ENCODE measurements at regions not wholly inside any gene's neighbourhood (a gene's known extent, or its start where the extent isn't known, plus 50 kb on each side); places are given as distances from the start of the nearest gene placed in this dataset.

DNA sequence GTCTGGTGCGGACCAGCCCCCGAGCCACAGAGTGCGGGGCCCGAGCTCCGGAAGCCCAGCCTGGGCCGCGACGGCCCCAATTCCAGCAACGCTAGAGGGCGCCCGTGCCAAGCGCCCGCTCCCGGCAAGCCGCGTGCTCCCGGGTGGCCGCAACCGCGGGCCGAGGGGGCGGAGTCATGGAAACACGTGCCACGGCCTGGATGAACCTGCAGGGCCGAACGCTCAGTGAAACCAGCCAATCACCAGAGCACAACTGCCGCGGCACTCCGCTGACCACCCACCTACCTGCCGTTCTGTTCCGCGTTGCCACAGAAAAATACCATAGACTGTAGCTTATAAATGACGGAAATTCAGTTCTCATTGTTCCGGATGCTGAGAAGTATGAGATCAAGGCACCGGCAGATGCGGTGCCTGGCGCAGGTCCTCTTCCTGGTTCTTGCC, 85.7 kb upstream of the FOXC1 start:
- peak in 1 of 2 experiments; percentile 69 for DNase-seq (ENCODE audit: low spot score in 2 of 2, unreplicated experiment in 2 of 2)

DNA sequence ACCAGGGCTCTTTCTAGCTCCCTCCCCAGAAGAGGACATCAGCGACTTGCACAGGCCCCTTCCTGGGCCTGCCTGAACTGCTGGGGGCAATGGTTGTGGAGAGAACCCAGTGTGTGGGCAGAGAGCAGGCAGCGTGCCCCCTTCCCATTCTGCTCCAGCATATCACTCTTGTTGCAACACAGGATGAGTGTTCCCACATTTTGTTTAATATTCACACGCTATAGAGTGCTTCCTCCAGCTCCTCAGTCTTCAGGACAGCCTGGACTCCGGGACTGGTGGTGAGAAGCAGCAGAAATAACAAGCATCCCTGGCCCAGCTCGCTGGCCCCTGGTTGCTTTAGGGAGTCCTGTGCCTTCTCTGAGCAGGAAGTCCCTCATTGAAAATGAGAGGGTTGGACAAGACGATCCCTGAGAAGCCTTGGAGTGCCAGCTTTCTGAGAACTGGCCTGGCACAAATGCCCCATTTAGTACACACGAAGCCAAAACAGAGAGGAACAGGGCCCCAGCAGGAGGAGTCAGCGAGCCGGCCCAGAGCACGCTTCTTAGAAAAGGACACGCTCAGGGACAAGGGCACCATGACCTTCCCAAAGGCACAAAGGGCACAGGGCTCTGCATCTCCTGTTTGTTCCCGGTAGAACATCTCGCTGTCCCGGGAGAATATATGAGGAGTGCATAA, 84.2 kb upstream of the FOXC1 start:
- Mint-ChIP-seq H3K36me3 (no peaks in the 10 kb centered on the region), H3K4me3 (no peak overlapping the region), H3K27ac (no peak overlapping the region), H3K9me3 (no peaks in the 10 kb centered on the region), H3K27me3 (ENCODE audit: low read depth) (peaks cover 36% of the 10 kb centered on the region), H3K4me1 (peaks cover 15% of the 10 kb centered on the region)
- TF ChIP-seq, protein P1, sequence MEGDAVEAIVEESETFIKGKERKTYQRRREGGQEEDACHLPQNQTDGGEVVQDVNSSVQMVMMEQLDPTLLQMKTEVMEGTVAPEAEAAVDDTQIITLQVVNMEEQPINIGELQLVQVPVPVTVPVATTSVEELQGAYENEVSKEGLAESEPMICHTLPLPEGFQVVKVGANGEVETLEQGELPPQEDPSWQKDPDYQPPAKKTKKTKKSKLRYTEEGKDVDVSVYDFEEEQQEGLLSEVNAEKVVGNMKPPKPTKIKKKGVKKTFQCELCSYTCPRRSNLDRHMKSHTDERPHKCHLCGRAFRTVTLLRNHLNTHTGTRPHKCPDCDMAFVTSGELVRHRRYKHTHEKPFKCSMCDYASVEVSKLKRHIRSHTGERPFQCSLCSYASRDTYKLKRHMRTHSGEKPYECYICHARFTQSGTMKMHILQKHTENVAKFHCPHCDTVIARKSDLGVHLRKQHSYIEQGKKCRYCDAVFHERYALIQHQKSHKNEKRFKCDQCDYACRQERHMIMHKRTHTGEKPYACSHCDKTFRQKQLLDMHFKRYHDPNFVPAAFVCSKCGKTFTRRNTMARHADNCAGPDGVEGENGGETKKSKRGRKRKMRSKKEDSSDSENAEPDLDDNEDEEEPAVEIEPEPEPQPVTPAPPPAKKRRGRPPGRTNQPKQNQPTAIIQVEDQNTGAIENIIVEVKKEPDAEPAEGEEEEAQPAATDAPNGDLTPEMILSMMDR (IDR thresholded peaks at IDR 0.05; ENCODE audit: unreplicated experiment): no peak
- DNase-seq (ENCODE audit: low spot score in 2 of 2, unreplicated experiment in 2 of 2): no peak

More for the DNA sequence above, 85.7 kb upstream of the FOXC1 start:
- H3K27me3 Mint-ChIP-seq (ENCODE audit: low read depth): peaks cover 46% of the 10 kb centered on the region
- H3K4me3 Mint-ChIP-seq: no peak overlapping the region
- H3K9me3 Mint-ChIP-seq: no peaks in the 10 kb centered on the region
- H3K27ac Mint-ChIP-seq: no peak overlapping the region
- H3K4me1 Mint-ChIP-seq: peaks cover 15% of the 10 kb centered on the region
- TF ChIP-seq, protein P1 (IDR thresholded peaks at IDR 0.05; ENCODE audit: unreplicated experiment): peak; percentile 68
- no peaks in the 10 kb centered on the region for H3K36me3 Mint-ChIP-seq

GRCh38 chr6:1526398-1527072, 83.2 kb upstream of the FOXC1 start:
- peaks cover 30% of the 10 kb centered on the region for H3K27me3 Mint-ChIP-seq (ENCODE audit: low read depth)
- TF ChIP-seq, protein P1 (IDR thresholded peaks at IDR 0.05; ENCODE audit: unreplicated experiment): no peak
- no peaks in the 10 kb centered on the region for H3K36me3 Mint-ChIP-seq
- peaks cover 15% of the 10 kb centered on the region for H3K4me1 Mint-ChIP-seq
- peak overlapping the region; percentile 45 for H3K27ac Mint-ChIP-seq
- DNase-seq (ENCODE audit: low spot score in 2 of 2, unreplicated experiment in 2 of 2): no peak
- H3K9me3 Mint-ChIP-seq: no peaks in the 10 kb centered on the region
- H3K4me3 Mint-ChIP-seq: peak overlapping the region; percentile 8

DNA sequence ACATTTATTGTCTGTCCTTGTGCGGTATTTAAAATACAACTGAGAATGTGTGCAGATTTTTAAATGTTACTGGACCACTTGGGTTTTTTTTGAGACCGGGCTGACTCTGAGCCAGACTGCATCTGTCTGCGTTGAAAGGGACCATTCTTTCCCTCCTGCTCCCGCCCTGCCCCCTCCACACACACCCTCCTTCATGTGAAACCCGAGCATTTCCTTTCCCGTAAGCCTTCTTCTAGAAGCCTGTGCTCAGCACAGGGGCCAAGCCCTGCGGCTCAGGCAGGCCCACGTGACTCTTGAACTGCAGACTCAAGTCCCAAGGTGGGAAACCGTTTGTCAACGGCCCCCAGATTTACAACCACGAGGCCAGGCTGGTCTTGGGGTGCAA, 82.7 kb upstream of the FOXC1 start:
- no peak for DNase-seq (ENCODE audit: low spot score in 2 of 2, unreplicated experiment in 2 of 2)
- H3K4me3 Mint-ChIP-seq: no peak overlapping the region
- H3K27ac Mint-ChIP-seq: peak overlapping the region; percentile 45
- TF ChIP-seq, protein P1 (IDR thresholded peaks at IDR 0.05; ENCODE audit: unreplicated experiment): no peak
- H3K9me3 Mint-ChIP-seq: no peaks in the 10 kb centered on the region
- peaks cover 15% of the 10 kb centered on the region for H3K4me1 Mint-ChIP-seq
- H3K36me3 Mint-ChIP-seq: no peaks in the 10 kb centered on the region
- H3K27me3 Mint-ChIP-seq (ENCODE audit: low read depth): peaks cover 26% of the 10 kb centered on the region

- TF ChIP-seq, protein P1 (IDR thresholded peaks at IDR 0.05; ENCODE audit: unreplicated experiment): no peak
- Mint-ChIP-seq H3K27ac (no peak overlapping the region), H3K36me3 (no peaks in the 10 kb centered on the region), H3K4me3 (no peak overlapping the region), H3K4me1 (peaks cover 3% of the 10 kb centered on the region), H3K9me3 (no peaks in the 10 kb centered on the region), H3K27me3 (ENCODE audit: low read depth) (no peaks in the 10 kb centered on the region)
- DNase-seq (ENCODE audit: low spot score in 2 of 2, unreplicated experiment in 2 of 2): no peak
These were observed 74.4 kb upstream of the FOXC1 start for GRCh38 chr6:1535295-1535694.
